Psoas muscle (tissue), 7 donors: ENCODE measurements at regions not wholly inside any gene's neighbourhood (a gene's known extent, or its start where the extent isn't known, plus 50 kb on each side); places are given as distances from the start of the nearest gene placed in this dataset.

Experiments
- ATAC-seq, 4 donors: fragments of 200-7000 bp; cut with Tn5 transposase; one replicate each; pipeline ENCODE4 v1.9.1; 2020; ENCODE audit warnings: moderate library complexity in 3 of 4, mild to moderate bottlenecking in 2 of 4
- DNase-seq, 2 donors: peaks; one replicate each; pipeline ENCODE4 v3.0.0-alpha.2; 2020
- H3K27ac ChIP-seq: fragments of 200-600 bp; one replicate; pipeline ENCODE4 v1.8.0; 2022
- H3K27me3 ChIP-seq, 3 donors: fragments of 200-600 bp in 1 of 3; one replicate each; pipeline versions ENCODE4 v1.6.1 to v1.8.0; 2013 to 2022; ENCODE audit warnings: low read length in 2 of 3, mild to moderate bottlenecking in 2 of 3, moderate library complexity in 1 of 3; ENCODE audit not compliant: insufficient read depth in 3 of 3
- H3K36me3 ChIP-seq, 2 donors: fragments of 200-600 bp in 1 of 2; one replicate each; pipeline versions ENCODE4 v1.6.1 to v1.8.0; 2013 to 2022; ENCODE audit warnings: low read depth in 1 of 2, mild to moderate bottlenecking in 1 of 2, moderate library complexity in 1 of 2; ENCODE audit not compliant: insufficient read depth in 1 of 2
- H3K4me1 ChIP-seq: fragments of 200-600 bp; one replicate; pipeline ENCODE4 v1.8.0; 2022
- H3K4me3 ChIP-seq: fragments of 200-600 bp; one replicate; pipeline ENCODE4 v1.8.0; 2022; ENCODE audit warnings: mild to moderate bottlenecking
- H3K9me3 ChIP-seq: fragments of 200-600 bp; one replicate; pipeline ENCODE4 v1.8.0; 2022
- CTCF ChIP-seq: fragments of 200-600 bp; IDR thresholded peaks from one replicate; pipeline ENCODE4 v1.8.0; 2022; ENCODE audit warnings: antibody characterized with exemption
- WGBS, 3 donors: extraction: QIAGEN DNeasy Blood & Tissue Kit; methylation state at CpG; one replicate each; pipeline versions ENCODE4 v1.1.6 to v1.1.7; 2013; 5-methylcytosine and 5-hydroxymethylcytosine counted together
- intact Hi-C, 2 donors: fragments of 100-400 bp; cut with DNase I; formaldehyde crosslinking; loops; one replicate each; pipeline versions ENCODE4 v1.11.0 to v1.14.2; 2022
- donor health status: healthy with polysubstance abuse.
- donor health status: DM: no; HTN: no; CAD: no; lungs with moderate emphysema.
- donor health status: Bipolar disorder and iron deficiency.
- donor health status: healthy.
- donor health status: DM: yes; HTN: yes; CAD: no.
- donor health status: DM: no; HTN: no; CAD: no.
- donor health status: DM: yes; HTN: yes; CAD: no.

- ATAC-seq (no peak), DNase-seq (no peak)
- Histone ChIP-seq H3K27ac (no peak overlapping the region), H3K27me3 (peaks cover 0 to 3% (median 0%) of the 10 kb centered on the region in 3 donors), H3K36me3 (no peaks in the 10 kb centered on the region), H3K9me3 (no peaks in the 10 kb centered on the region), H3K4me3 (no peak overlapping the region), H3K4me1 (no peaks in the 10 kb centered on the region)
- intact Hi-C loops: no loop called here
- no peak for TF ChIP-seq CTCF
Measured at GRCh38 chr1:76781447-76781846, 85.8 kb upstream of the ST6GALNAC5 start.

GRCh38 chr1:76782809-76783208, 84.5 kb upstream of the ST6GALNAC5 start:
- DNase-seq (no peak), ATAC-seq (no peak)
- Histone ChIP-seq H3K4me1 (no peaks in the 10 kb centered on the region), H3K27ac (no peak overlapping the region), H3K36me3 (no peaks in the 10 kb centered on the region), H3K9me3 (no peaks in the 10 kb centered on the region), H3K27me3 (peaks cover 0 to 3% (median 0%) of the 10 kb centered on the region in 3 donors), H3K4me3 (no peak overlapping the region)
- intact Hi-C loops: no loop called here
- TF ChIP-seq CTCF: no peak
- 28 to 41% (median 39%) methylated on average over 1 of the region's 1 CpG for WGBS, 3 donors

GRCh38 chr1:76784502-76784901, 82.8 kb upstream of the ST6GALNAC5 start:
- TF ChIP-seq CTCF: no peak
- intact Hi-C loops: no loop called here
- H3K4me1 ChIP-seq: no peaks in the 10 kb centered on the region
- peaks cover 0 to 3% (median 0%) of the 10 kb centered on the region in 3 donors for H3K27me3 ChIP-seq
- DNase-seq: no peak
- no peak overlapping the region for H3K27ac ChIP-seq
- no peak overlapping the region for H3K4me3 ChIP-seq
- ATAC-seq: no peak
- H3K36me3 ChIP-seq: no peaks in the 10 kb centered on the region
- no peaks in the 10 kb centered on the region for H3K9me3 ChIP-seq

GRCh38 chr1:76786222-76786621, 81.1 kb upstream of the ST6GALNAC5 start:
- no peak for TF ChIP-seq CTCF
- Histone ChIP-seq H3K4me3 (no peak overlapping the region), H3K27me3 (peaks cover 0 to under 1% (median 0%) of the 10 kb centered on the region in 3 donors), H3K27ac (no peak overlapping the region), H3K36me3 (no peaks in the 10 kb centered on the region), H3K4me1 (no peaks in the 10 kb centered on the region), H3K9me3 (no peaks in the 10 kb centered on the region)
- DNase-seq: no peak
- ATAC-seq: no peak
- intact Hi-C loops: no loop called here

- H3K27ac ChIP-seq: no peak overlapping the region
- intact Hi-C loops: no loop called here
- DNase-seq (no peak), ATAC-seq (no peak)
- H3K36me3 ChIP-seq: no peaks in the 10 kb centered on the region
- H3K4me3 ChIP-seq: no peak overlapping the region
- H3K27me3 ChIP-seq: no peaks in the 10 kb centered on the region
- H3K9me3 ChIP-seq: no peaks in the 10 kb centered on the region
- H3K4me1 ChIP-seq: no peaks in the 10 kb centered on the region
- 68 to 74% (median 70%) methylated on average over 2 of the region's 2 CpGs for WGBS, 3 donors
- no peak for TF ChIP-seq CTCF
Measured at GRCh38 chr1:76793594-76793993, 73.7 kb upstream of the ST6GALNAC5 start.
